Osteocyte (in vitro differentiated cells): ENCODE measurements at regions not wholly inside any gene's neighbourhood (a gene's known extent, or its start where the extent isn't known, plus 50 kb on each side); places are given as distances from the start of the nearest gene placed in this dataset.
"Not testable (repeated sequence)": the region's sequence is repeated elsewhere in the genome, so short reads cannot be mapped to it uniquely, and the experiment has no call there.

Experiments
- DNase-seq: peaks from one replicate; pipeline ENCODE4 v3.0.0; 2021; ENCODE audit warnings: mixed read lengths; ENCODE audit not compliant: unreplicated experiment; ENCODE audit errors: extremely low spot score
- H3K27ac Mint-ChIP-seq: one replicate; pipeline ENCODE4 v1.8.0; 2021; ENCODE audit warnings: mild to moderate bottlenecking, mixed read lengths; ENCODE audit not compliant: unreplicated experiment
- H3K27me3 Mint-ChIP-seq: one replicate; pipeline ENCODE4 v1.8.0; 2021; ENCODE audit warnings: mixed read lengths; ENCODE audit not compliant: unreplicated experiment
- H3K36me3 Mint-ChIP-seq: one replicate; pipeline ENCODE4 v1.8.0; 2021; ENCODE audit warnings: mixed read lengths; ENCODE audit not compliant: unreplicated experiment
- H3K4me1 Mint-ChIP-seq: one replicate; pipeline ENCODE4 v1.8.0; 2021; ENCODE audit warnings: mixed read lengths; ENCODE audit not compliant: unreplicated experiment
- H3K4me3 Mint-ChIP-seq: one replicate; pipeline ENCODE4 v1.8.0; 2021; ENCODE audit warnings: mild to moderate bottlenecking, moderate library complexity, mixed read lengths; ENCODE audit not compliant: unreplicated experiment
- H3K9me3 Mint-ChIP-seq: one replicate; pipeline ENCODE4 v1.8.0; 2021; ENCODE audit warnings: mixed read lengths; ENCODE audit not compliant: unreplicated experiment
- CTCF ChIP-seq: fragments of 200-600 bp; sonication (generic); IDR thresholded peaks from 2 replicates; pipeline ENCODE4 v1.5.0; 2021; ENCODE audit warnings: antibody characterized with exemption, mild to moderate bottlenecking, moderate library complexity

GRCh38 chr10:14421941-14422340 lies 91.2 kb upstream of the FRMD4A start:
- Mint-ChIP-seq H3K4me3 (no peak overlapping the region), H3K27me3 (no peaks in the 10 kb centered on the region), H3K4me1 (peaks cover 12% of the 10 kb centered on the region), H3K9me3 (peaks cover 6% of the 10 kb centered on the region), H3K36me3 (no peaks in the 10 kb centered on the region), H3K27ac (no peak overlapping the region)
- no peak for TF ChIP-seq CTCF
- no peak for DNase-seq

GRCh38 chr10:14417336-14417735 lies 86.6 kb upstream of the FRMD4A start:
- not testable (repeated sequence) for DNase-seq, H3K36me3 Mint-ChIP-seq, H3K4me3 Mint-ChIP-seq, H3K27ac Mint-ChIP-seq, H3K27me3 Mint-ChIP-seq
- Mint-ChIP-seq H3K9me3 (peaks cover 11% of the 10 kb centered on the region), H3K4me1 (peaks cover 39% of the 10 kb centered on the region)

GRCh38 chr10:14416308-14416700 lies 85.6 kb upstream of the FRMD4A start:
- Mint-ChIP-seq H3K9me3 (peaks cover 11% of the 10 kb centered on the region), H3K4me1 (peaks cover 44% of the 10 kb centered on the region), H3K27me3 (no peaks in the 10 kb centered on the region), H3K27ac (peak overlapping the region; percentile 88), H3K36me3 (peaks cover 2% of the 10 kb centered on the region), H3K4me3 (no peak overlapping the region)
- no peak for DNase-seq
- TF ChIP-seq CTCF, result no peak

- no peak for TF ChIP-seq CTCF
- no peak for DNase-seq
- Mint-ChIP-seq H3K36me3 (peaks cover 3% of the 10 kb centered on the region), H3K4me1 (peaks cover 47% of the 10 kb centered on the region), H3K9me3 (peaks cover 11% of the 10 kb centered on the region), H3K27me3 (no peaks in the 10 kb centered on the region), H3K4me3 (no peak overlapping the region), H3K27ac (peak overlapping the region; percentile 88)
These were observed 85.1 kb upstream of the FRMD4A start for GRCh38 chr10:14415676-14416307.

- Mint-ChIP-seq H3K27ac (peak overlapping the region; percentile 88), H3K4me1 (peaks cover 53% of the 10 kb centered on the region), H3K9me3 (peaks cover 4% of the 10 kb centered on the region), H3K27me3 (no peaks in the 10 kb centered on the region), H3K4me3 (no peak overlapping the region), H3K36me3 (peaks cover 3% of the 10 kb centered on the region)
- no peak for TF ChIP-seq CTCF
- no peak for DNase-seq
These were observed 84.2 kb upstream of the FRMD4A start for GRCh38 chr10:14414901-14415300.

- DNase-seq, result no peak
- TF ChIP-seq CTCF, result no peak
- H3K27ac Mint-ChIP-seq, result peak overlapping the region; percentile 86
- H3K27me3 Mint-ChIP-seq, result no peaks in the 10 kb centered on the region
- H3K36me3 Mint-ChIP-seq, result peaks cover 5% of the 10 kb centered on the region
- H3K9me3 Mint-ChIP-seq, result peaks cover 4% of the 10 kb centered on the region
- no peak overlapping the region for H3K4me3 Mint-ChIP-seq
- H3K4me1 Mint-ChIP-seq, result peaks cover 60% of the 10 kb centered on the region
These were observed 82.8 kb upstream of the FRMD4A start for GRCh38 chr10:14413523-14413922.
